Fibroblast of skin of left biceps (primary cell): ENCODE measurements at regions not wholly inside any gene's neighbourhood (a gene's known extent, or its start where the extent isn't known, plus 50 kb on each side); places are given as distances from the start of the nearest gene placed in this dataset.
"Not testable (repeated sequence)": the region's sequence is repeated elsewhere in the genome, so short reads cannot be mapped to it uniquely, and the experiment has no call there.

Experiments
- DNase-seq, 2 experiments: peaks; one replicate each; pipeline ENCODE4 v3.0.0-alpha.2; 2013; ENCODE audit warnings: low read depth in 2 of 2

- DNase-seq: no peak
Measured at GRCh38 chr5:87640902-87641301, 228.2 kb upstream of the CCNH start.

- no peak for DNase-seq
Measured at GRCh38 chr5:87627363-87627762, 214.6 kb upstream of the CCNH start.

DNA sequence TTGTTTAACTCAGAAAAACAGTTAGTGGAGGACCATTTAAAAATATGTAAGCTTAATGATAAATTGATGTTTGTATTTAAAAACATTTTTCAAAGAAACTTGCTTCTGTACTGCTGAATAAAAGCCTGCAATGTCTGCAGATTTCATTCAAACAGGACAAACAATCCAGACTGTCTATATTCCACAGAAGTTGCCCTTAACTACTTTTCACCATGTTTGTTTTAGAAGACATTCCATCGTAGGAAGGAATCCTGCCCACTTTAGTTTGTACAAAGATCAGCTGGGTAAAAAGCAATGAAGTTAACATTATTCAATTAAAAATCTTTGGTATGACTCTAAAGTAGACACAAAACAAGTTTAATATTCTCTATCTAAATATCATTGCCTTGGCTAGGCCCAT, 195.7 kb upstream of the CCNH start:
- no peak for DNase-seq

DNA sequence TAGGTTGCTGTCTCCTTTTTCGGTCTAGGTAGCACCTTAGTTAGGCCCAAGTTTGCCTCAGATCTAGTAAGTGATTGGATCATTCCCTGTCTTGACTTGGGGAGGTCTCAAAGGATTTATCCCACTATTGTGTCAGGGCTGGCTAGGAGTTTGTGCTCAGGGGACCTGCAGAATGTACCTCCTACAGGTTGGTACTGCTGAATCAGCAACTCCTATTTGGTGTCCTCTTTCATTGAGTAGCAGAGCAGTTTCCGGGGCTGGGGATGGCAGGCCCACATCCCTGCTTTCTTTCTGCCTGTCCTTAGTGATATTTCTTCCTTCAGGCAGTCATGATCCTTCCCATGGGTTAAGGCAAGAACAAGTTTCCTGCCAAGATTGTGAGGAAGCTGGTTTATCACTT, 192.9 kb upstream of the CCNH start:
- no peak for DNase-seq

DNA sequence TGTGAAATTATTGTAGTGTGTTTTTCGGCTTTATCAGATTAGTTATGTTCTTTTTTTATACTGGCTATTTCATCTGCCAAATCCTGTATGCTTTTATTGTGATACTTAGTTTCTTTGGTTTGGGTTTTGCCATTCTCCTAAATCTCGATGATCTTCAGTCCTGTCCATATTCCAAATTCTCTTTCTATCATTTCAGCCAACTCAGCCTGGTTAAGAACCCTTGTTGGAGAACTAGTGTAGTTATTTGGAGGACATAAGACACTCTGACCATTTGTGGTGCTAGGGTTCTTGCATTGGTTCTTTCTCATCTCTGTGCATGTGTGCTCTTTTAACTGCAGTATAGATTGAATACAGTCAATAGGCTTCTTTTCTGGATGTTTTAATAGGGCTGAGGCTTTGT, 187.0 kb upstream of the CCNH start:
- no peak for DNase-seq

DNA sequence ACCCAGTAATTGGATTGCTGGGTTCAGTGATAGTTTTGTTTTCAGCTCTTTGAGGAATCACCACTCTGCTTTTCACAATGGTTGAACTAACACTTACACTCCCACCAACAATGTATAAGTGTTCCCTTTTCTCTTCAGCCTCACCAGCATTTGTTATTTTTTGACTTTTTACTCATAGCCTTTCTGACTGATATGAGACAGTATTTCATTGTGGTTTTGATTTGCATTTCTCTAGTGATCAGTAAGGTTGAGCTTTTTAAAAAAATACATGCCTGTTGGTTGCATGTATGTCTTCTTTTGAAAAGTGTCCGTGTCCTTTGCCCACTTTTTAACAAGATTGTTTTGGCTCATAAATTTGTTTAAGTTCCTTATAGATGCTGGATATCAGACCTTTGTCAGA, 185.7 kb upstream of the CCNH start:
- DNase-seq: no peak

GRCh38 chr5:87594566-87594965, 181.8 kb upstream of the CCNH start:
- no peak for DNase-seq

GRCh38 chr5:87589587-87589986, 176.9 kb upstream of the CCNH start:
- DNase-seq: no peak

- no peak for DNase-seq
Measured at GRCh38 chr5:87588316-87588715, 175.6 kb upstream of the CCNH start.

DNA sequence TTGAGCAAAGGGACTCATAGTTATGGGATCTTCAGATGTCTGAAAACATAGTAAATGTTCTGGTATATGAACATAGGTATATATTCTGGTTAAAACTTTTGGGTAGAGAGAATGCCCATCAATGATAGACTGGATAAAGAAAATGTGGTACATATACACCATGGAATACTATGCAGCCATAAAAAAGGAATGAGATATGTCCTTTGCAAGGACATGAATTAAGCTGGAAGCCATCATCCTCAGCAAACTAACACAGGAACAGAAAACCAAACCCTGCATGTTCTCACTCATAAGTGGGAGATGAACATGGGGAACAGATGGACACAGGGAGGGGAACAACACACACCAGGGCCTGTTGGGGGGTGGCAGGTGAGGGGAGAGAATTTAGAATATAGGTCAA, 171.0 kb upstream of the CCNH start:
- not testable (repeated sequence) for DNase-seq

DNA sequence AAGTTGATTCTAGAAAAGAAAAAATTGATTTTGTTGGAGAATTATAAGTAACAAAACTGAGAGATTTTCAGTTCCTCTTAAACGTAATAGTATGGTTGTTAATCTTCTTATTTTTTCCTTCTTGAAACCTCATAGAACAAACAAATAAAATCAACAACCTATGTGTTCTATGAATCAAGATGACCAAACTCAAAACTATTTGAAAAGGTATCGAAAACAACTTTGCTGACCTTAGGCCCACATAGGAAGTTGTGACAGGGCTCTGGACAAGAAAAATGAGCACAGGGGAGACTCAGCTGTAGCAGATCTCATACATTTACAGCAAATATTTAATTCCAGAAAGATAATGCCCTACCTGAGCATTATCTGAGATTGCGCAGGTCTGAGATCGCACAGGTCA, 169.4 kb upstream of the CCNH start:
- DNase-seq: no peak

- no peak for DNase-seq
Measured at GRCh38 chr5:87581661-87582060, 168.9 kb upstream of the CCNH start.

DNA sequence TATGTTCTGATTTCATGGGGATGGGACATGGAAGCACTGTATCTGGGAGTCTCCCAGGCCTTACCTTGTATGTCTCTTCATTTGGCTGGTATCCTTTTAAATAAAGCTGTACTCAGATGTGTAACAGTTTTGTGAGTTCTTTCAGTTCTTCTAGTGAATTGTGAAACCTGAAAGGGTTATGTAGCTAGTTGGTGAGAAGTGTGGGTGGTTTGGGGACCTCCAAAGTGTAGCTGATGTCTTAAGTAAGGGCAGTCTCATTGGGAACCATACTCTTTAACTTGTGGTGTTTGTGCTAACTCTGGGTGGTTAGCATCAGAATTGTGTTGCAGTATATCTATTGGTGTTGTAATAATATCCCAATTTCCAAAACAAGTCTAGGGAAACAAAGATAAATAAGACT, 166.9 kb upstream of the CCNH start:
- no peak for DNase-seq

DNA sequence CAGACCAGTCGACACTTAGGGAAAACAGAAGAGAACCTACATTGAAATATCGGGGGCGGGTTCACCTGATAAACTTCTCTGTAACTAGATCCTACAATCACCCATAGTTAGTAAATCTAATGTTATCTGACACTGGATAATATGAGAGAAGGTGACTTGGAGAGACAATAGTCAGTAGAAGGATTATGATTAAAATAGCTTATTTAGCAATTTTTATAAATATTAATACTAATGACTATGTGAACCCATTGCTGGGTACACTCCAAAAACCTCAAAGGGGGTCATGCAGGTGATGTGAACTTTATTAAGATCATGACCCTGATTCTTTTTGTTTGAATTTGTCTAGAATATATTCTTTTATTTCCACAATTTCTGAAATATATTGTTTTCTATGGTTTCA, 164.1 kb upstream of the CCNH start:
- no peak for DNase-seq

DNA sequence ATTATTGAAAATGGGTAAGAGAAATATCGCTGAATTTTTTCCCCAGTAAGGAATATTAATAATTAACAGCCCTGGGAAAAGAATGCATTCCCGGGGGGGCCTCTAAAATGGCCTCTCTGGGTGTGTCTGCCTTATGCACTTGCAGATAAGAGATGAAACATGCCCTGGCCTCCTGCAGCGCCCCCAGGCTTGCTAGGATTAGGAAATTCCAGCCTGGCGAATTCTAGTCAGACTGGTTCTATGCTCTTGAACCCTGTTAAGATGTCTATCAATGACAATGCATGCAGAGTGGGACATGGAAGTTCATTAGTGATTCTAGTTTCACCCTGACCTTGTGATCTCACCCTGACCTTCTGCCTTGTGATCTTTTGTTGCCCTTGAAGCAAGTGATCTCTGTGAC, 163.6 kb upstream of the CCNH start:
- not testable (repeated sequence) for DNase-seq

DNA sequence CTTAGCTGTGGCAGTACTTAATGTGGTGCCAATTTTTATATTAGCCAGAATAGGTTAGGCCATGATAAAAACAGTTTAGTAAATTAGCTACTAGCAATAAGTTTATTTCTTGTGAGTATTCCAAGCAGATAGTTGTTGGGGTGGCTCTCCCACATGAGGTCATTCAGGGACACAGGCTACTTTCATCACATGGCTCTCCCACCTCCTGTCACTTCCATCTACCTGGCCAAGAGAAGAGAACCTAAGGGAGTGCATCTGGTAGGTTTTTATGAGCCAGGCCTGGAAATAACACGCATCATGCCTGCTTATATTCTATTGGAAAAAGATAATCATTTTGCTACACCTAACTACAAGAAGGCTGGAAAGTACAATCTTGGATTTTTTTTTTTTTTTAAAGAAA, 161.4 kb upstream of the CCNH start:
- DNase-seq: no peak

DNA sequence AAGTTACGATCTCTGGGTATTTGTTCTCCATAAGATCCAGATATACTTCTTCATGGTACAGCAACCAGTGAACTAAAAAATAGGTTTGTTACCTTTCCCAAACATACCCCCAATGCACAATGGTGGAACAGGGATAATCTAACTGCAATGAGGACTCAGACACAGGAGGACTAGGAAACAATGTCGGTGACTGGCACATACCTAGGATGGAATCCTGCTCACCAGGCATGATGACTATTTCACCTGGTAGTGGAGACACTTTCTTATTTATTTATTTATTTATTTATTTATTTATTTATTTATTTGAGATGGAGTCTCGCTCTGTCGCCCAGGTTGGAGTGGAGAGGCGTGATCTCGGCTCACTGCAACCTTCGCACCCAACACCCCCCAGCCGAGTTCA, 159.9 kb upstream of the CCNH start:
- DNase-seq: no peak

DNA sequence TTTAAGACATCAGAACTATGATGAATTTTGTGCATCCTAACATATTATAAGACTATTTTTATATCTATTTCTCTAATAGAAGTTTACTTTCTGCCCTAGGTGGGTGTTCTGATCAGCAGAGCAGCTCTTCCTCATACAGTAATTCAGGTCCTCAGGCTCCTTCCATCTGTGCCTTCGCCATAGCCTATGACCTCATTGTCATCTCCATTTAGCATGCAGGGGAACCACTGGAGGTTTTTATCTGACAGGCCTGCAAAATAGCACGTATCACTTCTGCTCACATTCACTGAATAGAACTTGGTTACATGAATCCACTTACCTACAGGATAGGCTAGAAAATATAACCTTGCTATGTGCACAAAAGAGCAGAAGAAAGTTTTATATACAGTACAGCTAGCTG, 159.4 kb upstream of the CCNH start:
- no peak for DNase-seq

DNA sequence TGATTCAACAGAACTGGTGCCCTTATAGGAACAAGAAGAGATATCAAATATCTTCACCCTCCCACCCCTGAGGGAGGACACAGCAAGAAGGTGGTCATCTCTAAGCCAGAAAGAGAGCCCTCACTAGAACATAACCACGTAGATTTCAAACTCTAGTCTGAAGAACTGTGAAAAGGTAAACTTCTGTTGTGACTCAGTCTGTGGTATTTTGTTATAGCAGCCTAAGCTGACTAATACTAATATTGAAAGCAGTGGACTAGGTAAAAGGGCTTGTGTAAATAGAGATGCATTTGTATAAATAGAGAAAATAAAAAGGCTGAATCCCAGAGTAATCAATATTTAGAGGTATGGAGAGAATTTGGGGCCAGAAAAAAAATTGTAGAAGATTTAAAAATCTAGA, 157.6 kb upstream of the CCNH start:
- no peak for DNase-seq

GRCh38 chr5:87562068-87562467, 149.3 kb upstream of the CCNH start:
- DNase-seq: no peak

DNA sequence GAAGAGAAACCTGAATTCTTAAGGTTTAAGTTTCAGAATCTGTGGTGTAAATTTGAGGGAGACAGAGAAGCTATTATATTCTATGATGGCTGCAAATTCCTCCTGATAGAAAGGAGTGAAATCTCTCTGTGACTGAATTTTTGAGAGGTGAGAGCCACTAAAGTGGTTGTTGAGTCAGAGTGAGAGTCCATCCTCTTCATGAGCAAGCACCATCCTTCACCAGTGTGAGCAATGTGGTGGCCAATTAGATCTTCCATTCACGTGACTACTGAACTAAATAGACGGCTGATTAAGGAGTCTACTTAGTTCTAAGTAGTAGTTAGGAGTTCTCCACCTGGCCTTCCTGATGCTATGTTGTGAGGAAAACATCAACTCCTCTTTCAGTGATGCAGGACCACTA, 147.8 kb upstream of the CCNH start:
- no peak for DNase-seq

DNA sequence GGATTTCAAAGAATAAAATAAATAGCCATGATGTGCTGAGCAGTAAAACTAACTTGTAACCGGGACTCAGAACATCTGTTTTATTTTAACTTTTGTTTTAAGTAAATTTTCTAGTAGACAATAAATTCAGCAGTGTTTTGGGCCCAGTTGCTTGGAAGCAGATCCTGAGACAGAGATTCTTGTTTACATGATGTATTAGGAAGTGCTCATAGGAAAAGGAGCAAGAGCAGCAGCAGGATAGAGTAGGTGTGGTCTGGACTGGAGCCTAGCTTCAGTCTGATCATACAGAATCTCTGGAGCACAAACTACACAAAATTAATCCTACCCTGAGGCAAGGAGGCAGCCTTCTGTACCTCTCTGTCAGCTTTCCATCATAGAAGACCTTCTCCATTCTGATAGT, 139.2 kb upstream of the CCNH start:
- DNase-seq: no peak

DNA sequence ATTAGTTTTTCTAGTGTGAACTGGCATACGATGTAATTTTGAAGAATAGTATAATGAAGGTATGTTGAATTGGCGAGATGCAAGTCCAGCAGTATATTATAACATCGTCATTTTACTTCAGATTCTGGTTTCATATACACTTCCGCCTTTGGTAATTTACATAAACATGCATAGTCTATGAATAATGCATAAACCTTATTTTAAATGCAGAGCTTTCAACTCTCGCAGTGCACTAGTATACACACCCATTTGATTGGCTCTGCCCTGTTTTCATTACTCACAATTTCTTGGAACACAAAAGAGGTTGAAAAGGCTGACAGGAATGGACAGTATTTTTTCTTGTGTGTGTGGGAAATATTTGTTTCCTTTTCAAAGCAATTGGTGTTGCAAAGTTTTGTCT, 128.9 kb upstream of the CCNH start:
- DNase-seq: no peak

DNA sequence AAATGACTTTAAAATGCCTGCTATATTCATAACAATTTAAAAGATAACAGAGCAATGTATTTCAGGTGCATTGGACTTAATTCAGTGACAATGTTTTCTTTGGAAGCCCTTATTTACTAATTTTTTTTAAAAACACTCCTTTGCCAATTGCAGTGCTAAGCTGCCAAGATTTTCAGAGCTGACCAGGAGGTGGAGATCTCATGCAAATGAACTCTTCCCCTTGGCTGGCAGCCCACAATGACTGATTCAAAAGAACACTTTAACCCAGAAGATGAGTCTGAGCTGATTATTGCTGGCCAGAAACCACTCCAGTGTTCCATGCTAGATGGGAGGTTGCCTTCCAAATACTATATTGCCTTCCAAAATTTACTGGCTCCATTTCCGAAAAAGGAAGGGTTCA, 128.3 kb upstream of the CCNH start:
- DNase-seq: peak; percentile 0 to 1

GRCh38 chr5:87539839-87540238, 127.1 kb upstream of the CCNH start:
- no peak for DNase-seq
